Gastrocnemius medialis (tissue), 4 donors: ENCODE measurements at regions not wholly inside any gene's neighbourhood (a gene's known extent, or its start where the extent isn't known, plus 50 kb on each side); places are given as distances from the start of the nearest gene placed in this dataset.

Source experiments
- CTCF ChIP-seq, 5 experiments: fragments of 450-650 bp in 3 of 5; fragments of 200-600 bp in 2 of 5; sonication (generic) in 2 of 5; IDR thresholded peaks in 4 of 5; conservative IDR thresholded peaks in 1 of 5; 1 replicate in 4 of 5; 2 replicates in 1 of 5; pipeline ENCODE4 v1.5.1; 2016 to 2019; ENCODE audit warnings: antibody characterized with exemption in 5 of 5, mild to moderate bottlenecking in 3 of 5, moderate library complexity in 3 of 5
- POLR2A ChIP-seq, 2 donors: fragments of 450-650 bp; IDR thresholded peaks; one replicate each; pipeline ENCODE4 v1.6.1; 2017; ENCODE audit warnings: antibody characterized with exemption in 2 of 2, mild to moderate bottlenecking in 2 of 2, moderate library complexity in 2 of 2

- no peak for TF ChIP-seq POLR2A (IDR thresholded peaks at IDR 0.05)
- no peak for TF ChIP-seq CTCF (IDR thresholded peaks at IDR 0.05 in 4 of 5, conservative IDR thresholded peaks at IDR 0.05 in 1 of 5)
Observed at GRCh38 chr3:45277636-45278035, 51.5 kb upstream of the TMEM158 start.
